Dedifferentiated amniotic fluid mesenchymal stem cell (primary cell): ENCODE measurements at regions not wholly inside any gene's neighbourhood (a gene's known extent, or its start where the extent isn't known, plus 50 kb on each side); places are given as distances from the start of the nearest gene placed in this dataset.

ENCODE experiments used
- DNase-seq: peaks from one replicate; pipeline ENCODE4 v3.0.0-alpha.2; 2016; ENCODE audit errors: extremely low spot score

DNA sequence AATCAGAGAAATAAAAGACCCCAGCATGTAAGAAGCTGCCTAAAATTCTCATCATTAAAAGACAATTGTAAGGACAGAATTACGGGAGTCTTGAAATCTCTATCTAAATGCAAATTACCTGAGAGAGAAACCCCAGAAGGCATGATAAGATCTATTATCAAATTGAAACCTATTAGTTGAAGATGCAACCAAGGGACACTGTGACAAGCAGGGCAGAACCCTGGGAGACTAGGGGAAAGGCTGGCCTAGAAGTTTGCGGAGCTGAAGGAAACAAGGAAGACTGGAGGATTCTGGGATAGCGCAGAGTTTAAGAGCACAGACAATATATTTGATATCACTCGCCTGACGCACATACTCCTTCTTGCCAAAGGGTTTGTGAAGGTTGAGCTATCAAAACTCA is 319.5 kb upstream of the CHAC2 start:
- DNase-seq: no peak

DNA sequence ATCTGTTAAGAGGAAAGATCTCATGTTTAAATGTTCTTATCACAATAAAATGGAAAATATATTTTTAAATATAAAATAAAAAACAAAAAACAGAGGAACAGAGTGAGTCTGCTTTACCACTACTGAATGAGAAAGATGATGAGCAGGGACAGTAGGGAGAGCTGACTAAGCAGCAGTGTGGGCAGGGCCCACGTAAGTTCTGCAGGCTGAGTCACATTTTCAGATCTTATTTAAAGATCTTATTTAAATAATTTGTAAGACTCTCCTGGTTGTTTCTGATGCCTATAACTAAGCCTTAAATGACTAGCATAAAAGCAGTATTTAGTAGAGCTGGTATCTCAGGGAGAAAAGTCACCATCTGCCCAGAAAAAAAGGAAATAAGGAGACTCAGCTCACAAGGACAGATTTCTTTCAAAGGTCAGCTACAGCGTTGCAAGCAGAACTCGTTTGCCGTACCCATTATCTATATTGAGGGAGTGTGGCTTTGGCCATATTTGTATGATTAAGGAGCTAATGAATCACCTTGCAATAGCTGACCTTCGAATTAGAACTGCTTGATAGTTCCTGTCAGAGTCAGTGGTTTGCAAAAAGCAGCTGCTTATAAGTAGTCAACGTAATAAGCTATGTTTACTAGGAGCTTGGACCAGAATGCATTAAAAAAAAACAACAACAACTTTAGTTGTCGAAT is 322.1 kb upstream of the CHAC2 start:
- DNase-seq: peak; percentile 28

DNA sequence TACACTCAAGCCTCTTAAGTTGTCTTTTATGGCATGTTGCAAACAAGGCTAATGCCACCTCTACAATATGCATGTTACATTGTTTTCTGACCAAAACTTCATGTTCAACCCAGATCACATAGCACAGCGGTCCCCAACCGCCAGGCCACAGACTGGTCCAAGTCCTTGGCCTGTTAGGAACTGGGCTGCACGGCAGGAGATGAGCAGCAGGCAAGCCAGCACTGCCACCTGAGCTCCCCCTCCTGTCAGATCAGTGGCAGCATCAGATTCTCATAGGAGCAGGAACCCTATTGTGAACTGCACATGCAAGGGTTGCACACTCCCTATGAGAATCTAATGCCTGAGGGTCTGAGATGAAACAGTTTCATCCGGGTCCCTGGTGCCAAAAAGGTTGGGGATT is 324.8 kb upstream of the CHAC2 start:
- DNase-seq: no peak

DNA sequence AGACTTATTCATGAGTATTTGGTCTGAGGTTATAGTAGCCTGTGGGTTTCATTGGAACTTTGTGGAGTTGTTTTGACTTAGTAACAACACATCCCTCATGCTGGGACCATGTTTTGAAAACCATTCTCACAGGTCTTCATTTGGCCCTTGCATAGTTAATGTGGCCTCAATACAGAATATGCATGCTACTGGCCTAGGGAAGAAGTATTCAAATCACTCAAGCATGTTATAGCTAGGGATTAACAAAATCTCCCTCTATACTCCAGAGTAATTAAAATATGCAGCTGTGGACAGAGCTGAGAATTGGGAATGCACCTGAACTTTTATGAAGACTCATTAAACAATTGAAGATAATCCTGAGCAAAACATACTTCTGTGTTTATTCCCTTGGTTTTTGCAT is 325.5 kb upstream of the CHAC2 start:
- no peak for DNase-seq

DNA sequence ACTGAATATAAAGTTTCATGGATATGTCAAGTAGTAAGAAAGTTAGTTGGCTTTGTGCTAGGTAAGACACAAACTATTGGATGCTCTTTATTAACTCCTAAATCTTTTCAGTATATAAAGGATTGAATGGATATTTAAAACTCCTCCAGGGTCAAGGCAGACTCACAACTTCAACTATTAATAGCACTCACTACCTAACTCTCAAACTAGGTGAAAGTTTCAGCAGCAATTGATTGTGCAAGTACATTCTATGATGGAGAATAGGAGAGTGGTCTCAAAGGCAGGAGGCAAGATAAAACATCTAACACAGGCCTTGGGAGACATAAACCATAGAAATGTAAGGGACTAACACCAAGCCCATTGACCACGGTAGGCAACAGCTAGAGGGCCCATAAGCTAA is 328.9 kb upstream of the CHAC2 start:
- no peak for DNase-seq

DNA sequence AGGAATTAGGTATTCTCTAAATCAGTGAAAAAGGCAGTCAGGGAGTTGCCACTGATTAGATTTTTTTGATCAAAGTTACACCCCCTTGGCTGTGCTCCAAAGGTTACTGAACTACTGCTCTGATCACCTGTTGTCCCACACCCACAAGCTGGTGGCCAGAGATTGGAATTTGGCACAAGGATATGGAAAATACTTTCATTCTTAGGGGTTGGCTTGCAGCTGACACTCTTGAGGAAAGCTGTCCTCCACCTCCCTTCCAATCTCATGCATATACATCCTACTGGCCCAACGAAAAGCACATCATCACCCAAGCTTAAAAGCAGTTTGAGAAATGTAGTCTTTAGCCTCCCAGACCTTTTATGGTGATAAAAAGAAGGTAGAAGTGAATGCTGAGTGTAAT is 329.5 kb upstream of the CHAC2 start:
- no peak for DNase-seq

DNA sequence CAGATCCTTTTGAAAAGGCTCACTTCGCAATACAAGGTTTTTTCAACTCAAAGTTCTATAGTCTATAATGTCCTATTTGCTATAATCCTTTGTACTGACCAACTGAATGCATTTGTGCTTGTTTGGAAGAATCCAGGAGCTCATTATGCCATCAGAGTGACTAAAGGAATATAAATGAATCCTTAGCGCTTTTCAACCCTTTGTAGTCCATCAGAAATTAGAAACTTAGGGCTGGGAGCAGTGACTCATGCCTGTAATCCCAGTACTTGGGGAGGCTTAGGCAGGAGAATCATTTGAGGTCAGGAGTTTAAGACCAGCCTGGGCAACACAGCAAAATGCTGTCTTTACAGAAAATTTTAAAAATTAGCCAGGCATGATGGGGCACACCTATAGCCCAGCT is 330.2 kb upstream of the CHAC2 start:
- no peak for DNase-seq

DNA sequence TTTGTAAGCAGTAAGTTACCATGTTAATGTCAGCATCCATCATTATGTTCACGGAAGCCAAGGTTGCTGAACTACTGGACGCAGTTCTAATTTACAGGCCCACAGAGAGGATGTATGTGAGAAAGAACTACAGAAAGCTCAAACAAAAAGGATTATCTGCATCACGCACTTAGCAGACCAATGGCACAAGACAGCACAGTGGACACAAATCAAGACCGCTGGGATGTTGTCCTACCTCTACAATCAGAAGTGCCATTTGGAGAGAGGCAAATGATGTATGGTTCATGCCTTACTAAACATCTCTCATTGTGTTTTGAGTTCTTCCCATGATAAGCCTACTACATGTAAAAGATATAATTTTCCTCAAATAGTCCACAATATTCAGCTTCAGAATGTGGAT is 330.7 kb upstream of the CHAC2 start:
- no peak for DNase-seq

DNA sequence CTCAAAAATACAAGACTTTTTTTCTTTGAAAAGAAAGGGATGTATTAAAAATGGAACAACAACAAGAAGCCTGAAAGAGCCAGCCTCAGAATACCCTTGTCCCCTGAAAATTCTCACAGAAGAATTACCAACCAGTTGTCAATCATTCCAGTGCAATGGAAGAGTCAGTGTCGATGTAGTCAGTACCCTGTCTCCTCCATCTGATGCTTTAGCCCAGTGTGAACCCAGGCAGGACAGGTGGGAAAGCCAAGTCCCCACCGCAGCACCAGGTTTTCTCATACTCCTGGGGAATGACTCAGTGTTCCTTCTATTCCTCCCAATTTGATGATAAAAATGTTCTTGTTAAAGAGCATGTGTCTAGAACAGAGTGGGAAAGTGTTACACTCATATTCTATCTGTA is 332.0 kb upstream of the CHAC2 start:
- no peak for DNase-seq

DNA sequence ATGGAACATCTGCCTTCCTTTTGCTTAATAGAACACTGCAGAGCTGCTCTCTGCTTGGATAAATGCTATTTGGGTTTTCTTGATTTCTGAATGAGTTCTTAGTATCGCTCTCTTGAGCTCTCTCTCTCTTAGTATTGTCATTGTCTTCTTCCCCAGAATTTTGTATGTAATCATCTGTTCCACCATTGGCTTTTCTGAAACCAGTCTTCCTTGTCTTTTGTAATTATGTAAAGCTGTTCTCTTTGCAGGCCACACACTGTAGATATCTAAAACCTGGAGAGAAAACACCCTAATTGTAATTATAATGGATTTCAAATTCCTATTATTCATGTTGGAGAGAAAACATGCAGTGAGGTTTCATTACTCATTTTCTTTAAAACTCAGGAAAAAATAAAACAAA is 333.1 kb upstream of the CHAC2 start:
- no peak for DNase-seq

DNA sequence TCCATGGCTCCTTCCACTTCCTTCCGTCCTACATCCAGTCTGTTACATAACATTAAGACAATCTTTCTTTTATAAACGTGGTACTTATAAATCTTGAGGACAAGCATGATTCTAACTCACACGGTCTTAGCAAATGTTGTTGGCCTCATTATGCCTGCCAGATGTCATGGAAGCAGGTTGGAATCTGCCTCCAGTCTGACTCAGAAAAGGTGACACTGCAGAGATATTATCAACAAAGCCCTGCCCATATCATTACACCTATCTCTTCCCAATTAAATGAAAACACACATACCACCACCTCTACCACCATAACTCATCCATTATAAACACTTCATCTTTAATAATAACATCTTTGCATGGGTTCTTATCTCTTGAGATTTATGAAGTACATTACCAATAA is 334.7 kb upstream of the CHAC2 start:
- no peak for DNase-seq

DNA sequence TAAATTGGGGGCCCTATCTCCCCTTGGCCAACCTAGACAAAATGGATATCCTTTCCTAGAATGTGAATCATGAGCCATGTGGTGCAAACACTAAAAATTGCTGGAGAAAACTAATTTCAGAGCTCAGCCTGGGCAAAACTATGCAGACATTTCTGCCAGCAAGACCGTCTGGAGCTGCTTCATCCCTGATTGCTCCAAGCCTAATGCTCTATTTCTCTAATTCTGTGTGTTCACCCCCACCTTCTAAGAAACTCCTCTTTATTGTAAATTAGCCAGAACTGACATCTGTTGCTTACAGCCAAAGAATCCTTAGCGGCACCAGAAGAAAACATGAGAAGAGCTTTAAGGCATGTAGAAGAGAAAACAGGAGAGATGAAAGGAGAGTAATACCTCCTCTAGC is 337.7 kb upstream of the CHAC2 start:
- DNase-seq: no peak

DNA sequence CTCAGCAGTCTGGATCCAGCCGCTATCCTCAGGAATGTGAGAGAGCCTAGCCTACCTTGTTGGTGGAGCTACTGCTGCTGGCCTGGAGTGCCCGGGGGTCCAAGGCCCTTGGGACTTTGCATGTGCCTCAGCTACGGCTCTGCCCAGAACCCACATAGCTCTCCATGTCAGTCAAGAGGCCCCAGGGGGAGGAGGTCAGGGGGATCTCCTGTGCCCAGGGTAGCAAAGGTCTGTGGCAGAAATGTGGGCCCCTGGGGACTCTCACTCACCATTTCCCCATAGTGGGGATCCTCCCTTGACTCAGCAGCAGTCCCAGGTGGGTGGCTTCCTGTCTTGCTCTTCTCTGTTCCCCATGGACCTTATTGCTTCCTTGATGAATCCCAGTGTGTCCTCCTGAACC is 342.7 kb upstream of the CHAC2 start:
- DNase-seq: no peak

DNA sequence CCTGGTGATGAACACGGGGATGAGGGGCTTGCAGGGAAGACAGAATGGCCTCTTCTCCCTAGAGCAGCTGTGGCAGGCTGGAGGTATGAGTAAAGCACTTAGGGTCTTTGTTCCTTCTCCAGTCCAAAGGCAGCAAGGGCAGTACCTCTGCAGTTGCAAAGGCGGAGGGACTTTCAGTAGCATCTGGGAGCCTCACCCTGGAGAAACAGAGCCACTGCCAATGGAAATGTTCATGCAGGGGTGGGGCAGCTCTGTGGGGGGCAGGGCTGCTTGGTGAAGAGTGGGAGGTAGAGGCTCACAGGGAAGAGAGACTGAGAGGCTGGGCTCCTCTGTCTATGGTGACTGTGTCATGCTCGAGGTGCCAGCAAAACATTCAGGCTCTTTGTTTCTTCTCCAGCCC is 344.1 kb upstream of the CHAC2 start:
- no peak for DNase-seq

DNA sequence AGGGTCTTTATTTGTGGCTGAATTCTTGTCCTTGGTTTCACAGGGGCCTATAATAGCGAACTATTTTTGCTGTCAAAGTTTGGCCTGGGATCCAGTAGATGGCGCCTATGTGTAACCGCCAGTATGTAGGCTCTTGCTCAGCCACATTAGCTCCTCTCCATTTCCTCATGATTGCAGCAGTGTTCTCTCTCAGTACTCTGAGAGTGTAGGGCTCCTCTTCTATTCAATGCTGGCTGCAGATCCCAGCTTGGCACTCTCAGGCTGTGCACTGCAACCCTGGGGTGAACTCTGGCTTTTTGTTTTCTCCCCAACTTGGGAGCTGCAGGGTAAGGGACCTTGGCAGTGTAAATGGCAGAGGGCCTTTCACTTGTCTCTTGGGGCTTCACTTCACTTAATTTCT is 344.6 kb upstream of the CHAC2 start:
- DNase-seq: peak; percentile 56

DNA sequence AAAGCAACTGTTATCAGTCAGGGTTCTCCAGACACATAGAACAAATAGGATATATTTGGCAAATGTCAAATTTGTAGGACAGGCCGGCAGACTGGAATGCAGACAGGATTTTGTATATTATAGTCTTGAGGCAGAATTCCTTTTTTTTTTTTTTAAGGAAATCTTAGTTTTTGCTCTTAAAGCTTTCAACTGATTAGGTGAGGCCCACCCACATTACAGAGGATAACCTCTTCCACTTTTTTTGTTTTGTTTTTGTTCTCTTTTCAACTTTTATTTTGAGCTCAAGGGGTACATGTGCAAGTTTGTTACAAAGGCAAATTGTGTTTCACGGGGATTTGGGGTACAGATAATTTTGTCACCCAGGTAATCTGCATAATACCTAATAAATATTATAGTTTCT is 350.2 kb upstream of the CHAC2 start:
- DNase-seq: no peak

DNA sequence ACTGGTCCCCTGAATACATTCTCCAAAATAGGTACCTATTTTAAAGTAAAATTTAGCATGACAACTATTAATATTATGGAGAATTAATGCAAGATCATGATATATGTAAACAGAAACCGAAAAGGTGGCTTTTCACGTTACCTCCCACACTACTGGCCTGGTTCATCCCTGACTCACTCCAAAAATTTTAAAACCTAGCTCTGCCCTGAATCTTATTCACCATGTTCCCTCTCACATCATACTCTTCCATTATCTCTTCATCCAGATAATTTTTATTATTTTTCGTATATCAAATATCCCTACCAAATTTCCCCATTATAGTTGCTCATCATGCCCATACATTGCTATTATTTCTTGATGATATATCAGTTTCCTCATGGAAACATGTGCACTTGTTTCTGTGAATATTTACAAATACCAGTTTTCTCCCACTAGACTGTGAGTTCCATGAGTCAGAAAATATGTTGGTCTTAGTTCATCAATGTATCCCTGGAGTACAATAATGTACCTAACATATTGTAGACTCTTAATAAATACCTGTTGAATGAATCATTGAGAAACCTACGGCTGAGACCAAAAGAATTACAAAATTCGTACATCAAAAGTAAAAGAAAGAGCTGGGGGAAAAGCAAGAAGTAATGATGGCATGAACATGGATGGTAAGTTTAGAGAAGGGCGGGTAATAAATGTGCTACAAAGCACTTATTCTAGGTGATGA is 360.1 kb upstream of the CHAC2 start:
- no peak for DNase-seq

DNA sequence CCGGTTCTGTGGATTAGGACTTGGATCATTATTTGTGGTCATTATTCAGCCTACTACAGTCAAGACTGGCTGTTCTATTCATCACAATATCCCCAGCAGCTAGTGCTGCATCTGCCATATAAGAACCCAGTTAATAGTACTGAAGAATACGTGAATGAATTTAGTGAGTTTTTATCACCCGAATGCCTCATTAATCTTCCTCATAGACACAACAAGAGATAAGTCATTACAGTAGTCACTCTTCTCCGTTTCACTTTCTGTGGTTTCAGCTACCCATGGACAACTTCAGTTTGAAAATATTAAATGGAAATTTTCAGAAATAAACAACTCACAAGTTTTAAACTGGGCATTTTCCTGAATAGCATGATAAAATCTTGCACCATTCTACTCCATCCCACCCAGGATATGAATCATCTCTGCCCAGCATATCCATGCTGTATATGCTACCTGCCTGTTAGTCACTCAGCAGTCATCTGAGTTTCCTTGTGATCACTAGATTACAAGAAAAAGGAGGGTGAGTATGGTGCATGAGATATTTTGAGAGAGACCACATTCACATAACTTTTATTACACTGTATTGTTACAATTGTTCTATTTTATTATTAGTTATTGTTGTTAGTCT is 363.7 kb upstream of the CHAC2 start:
- DNase-seq: peak; percentile 22

DNA sequence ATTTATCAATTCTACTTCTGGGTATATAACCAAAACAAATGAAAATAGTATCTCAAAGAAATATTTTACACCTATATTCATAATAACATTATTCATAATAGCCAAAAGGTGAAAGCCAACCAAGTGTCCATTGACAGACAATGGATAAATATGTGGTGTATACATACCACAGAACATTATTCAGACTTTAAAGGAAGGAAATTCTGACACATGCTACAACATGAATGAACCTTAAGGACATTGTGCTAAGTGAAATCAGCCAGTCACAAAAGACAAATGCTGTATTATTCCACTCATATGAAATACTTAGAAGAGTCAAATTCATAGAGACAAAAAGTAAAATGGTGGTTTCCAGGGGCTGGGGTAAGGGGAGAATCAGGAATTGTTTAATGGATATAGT is 370.5 kb upstream of the CHAC2 start:
- DNase-seq: no peak

DNA sequence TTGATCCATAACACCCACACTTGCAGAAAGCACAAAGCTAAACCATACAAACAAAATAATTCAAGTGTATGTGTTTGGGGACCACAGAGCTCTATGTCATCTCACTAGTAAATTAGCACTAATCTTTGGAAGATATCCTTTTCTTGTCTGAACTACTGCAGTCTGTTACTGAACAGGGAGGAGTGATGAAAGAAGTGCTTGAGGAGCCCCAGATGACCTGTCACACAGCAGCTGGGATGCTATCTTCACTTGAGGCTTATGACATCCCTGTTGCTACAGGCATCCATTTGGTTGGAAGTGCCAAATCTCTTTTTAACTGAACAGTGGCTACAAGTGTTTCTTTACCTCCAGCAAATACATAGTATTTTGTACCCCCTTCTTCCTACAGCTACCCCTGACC is 386.3 kb upstream of the CHAC2 start:
- DNase-seq: no peak

DNA sequence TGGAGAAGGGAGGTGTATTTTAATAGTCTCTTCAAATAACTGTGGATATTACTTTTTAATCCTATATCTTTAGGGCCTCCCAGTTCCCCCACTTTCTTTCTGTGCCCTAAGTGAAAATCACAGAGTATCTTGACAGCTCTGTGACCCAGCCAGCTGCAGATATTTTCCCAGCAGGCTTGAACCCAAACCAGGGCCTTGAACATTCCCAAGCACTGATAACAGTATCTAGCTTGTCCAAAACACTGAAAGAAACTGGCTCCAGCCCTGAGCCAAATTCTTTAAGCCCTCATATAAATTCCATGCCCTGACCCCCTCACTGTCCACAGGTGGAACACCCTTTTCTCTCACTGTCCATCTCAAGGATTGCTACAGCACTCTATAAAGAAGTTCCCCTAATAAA is 388.1 kb upstream of the CHAC2 start:
- no peak for DNase-seq

DNA sequence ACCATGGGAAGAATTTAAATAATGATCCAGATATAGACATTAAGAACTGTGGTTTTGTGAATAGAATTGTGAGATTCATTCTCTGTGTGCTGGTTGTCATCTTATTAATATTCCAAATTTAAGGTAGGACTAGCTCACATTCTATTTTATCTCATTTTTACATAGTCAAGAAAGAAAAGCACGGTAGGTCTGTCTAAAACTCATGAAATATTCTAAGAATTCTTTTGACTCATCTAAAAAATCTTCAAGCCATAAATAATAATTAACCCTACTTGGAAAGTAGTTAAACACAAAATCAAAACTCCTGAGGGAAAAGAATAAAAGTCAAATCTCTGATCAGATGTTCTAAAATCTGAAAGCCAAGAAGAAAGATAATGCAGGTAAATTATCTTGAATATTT is 388.8 kb upstream of the CHAC2 start:
- DNase-seq: no peak

DNA sequence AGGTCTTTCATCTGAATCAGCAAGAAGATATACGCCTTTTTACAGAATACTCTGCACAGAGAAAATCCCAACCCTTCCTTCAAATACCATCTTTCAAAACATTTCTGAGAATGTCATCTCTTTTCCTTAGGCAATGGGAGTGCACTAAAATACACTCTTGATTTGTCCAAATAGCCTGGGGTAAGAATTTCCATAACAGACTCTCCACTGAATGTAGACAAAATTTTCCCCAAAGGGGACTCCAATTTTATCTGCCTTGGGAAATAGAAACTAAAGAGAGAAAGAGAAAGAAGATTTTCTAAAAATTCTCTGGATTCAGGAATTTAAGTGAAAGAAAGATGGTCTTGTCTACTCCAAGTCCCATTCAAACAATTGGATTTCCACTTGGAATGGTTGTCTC is 394.5 kb upstream of the CHAC2 start:
- no peak for DNase-seq

DNA sequence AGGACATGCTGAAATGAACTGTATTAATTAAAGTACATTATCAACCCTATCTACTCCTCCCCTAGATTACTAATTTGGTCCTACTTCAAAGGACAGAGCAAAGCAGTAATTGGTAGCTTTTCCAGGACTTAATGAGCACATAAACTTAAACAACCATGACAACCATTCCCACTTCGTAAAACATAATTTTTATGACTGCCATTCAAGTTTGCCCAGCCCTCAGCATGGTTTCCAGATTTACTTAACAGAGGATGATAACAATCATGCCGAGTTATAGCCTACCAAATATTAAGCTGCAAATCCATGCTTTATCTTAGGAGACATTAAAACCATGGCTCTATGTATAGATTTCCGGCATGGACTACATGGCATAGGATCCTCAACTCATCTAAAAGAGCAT is 401.1 kb upstream of the CHAC2 start:
- DNase-seq: no peak
